ENCODE measurements at regions not wholly inside any gene's neighbourhood (a gene's known extent, or its start where the extent isn't known, plus 50 kb on each side); places are given as distances from the start of the nearest gene placed in this dataset.

- no peak overlapping the region for H3K4me3 ChIP-seq (replicated peaks; ENCODE audit: low read depth, low read length)
- no peak for DNase-seq (ENCODE audit: low read depth)
- TF ChIP-seq, protein P1, sequence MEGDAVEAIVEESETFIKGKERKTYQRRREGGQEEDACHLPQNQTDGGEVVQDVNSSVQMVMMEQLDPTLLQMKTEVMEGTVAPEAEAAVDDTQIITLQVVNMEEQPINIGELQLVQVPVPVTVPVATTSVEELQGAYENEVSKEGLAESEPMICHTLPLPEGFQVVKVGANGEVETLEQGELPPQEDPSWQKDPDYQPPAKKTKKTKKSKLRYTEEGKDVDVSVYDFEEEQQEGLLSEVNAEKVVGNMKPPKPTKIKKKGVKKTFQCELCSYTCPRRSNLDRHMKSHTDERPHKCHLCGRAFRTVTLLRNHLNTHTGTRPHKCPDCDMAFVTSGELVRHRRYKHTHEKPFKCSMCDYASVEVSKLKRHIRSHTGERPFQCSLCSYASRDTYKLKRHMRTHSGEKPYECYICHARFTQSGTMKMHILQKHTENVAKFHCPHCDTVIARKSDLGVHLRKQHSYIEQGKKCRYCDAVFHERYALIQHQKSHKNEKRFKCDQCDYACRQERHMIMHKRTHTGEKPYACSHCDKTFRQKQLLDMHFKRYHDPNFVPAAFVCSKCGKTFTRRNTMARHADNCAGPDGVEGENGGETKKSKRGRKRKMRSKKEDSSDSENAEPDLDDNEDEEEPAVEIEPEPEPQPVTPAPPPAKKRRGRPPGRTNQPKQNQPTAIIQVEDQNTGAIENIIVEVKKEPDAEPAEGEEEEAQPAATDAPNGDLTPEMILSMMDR (IDR thresholded peaks at IDR 0.05; ENCODE audit: low read length, missing control alignments) = no peak
Measured at GRCh38 chr20:22216984-22217383, 367.4 kb downstream of the FOXA2 start.

GRCh38 chr20:22214296-22214695, 370.1 kb downstream of the FOXA2 start:
- DNase-seq (ENCODE audit: low read depth) = no peak
- TF ChIP-seq, protein P1 (IDR thresholded peaks at IDR 0.05; ENCODE audit: low read length, missing control alignments) = no peak
- H3K4me3 ChIP-seq (replicated peaks; ENCODE audit: low read depth, low read length) = no peak overlapping the region

- no peak for DNase-seq (ENCODE audit: low read depth)
- no peak overlapping the region for H3K4me3 ChIP-seq (replicated peaks; ENCODE audit: low read depth, low read length)
- TF ChIP-seq, protein P1 (IDR thresholded peaks at IDR 0.05; ENCODE audit: low read length, missing control alignments) = no peak
Measured at GRCh38 chr20:22213271-22213670, 371.1 kb downstream of the FOXA2 start.

GRCh38 chr20:22207280-22207679, 377.1 kb downstream of the FOXA2 start:
- no peak for DNase-seq (ENCODE audit: low read depth)
- H3K4me3 ChIP-seq (replicated peaks; ENCODE audit: low read depth, low read length) = no peak overlapping the region
- TF ChIP-seq, protein P1 (IDR thresholded peaks at IDR 0.05; ENCODE audit: low read length, missing control alignments) = no peak

DNA sequence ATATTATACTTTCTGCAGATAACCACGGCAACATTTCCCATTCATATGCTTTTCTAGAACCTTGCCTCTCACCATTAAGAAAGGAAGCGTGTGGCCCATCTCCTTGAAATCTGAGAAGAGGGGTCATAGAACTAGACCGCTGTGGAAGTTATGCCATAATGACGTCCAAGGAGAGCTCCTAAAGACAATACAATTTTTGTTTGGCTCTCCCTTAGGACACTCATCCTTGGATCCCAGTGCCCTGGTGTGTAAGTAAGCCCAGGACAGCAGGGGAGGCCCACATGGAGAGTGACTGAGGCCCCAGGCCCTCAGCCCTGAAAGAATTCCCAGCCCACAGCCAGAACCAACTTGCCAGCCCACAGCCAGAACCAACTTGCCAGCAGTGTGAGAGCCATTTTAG, 379.6 kb downstream of the FOXA2 start:
- no peak for DNase-seq (ENCODE audit: low read depth)
- no peak overlapping the region for H3K4me3 ChIP-seq (replicated peaks; ENCODE audit: low read depth, low read length)
- TF ChIP-seq, protein P1 (IDR thresholded peaks at IDR 0.05; ENCODE audit: low read length, missing control alignments) = no peak

GRCh38 chr20:22182148-22182547, 402.2 kb downstream of the FOXA2 start:
- TF ChIP-seq, protein P1 (IDR thresholded peaks at IDR 0.05; ENCODE audit: low read length, missing control alignments) = no peak
- no peak for DNase-seq (ENCODE audit: low read depth)
- H3K4me3 ChIP-seq (replicated peaks; ENCODE audit: low read depth, low read length) = no peak overlapping the region

DNA sequence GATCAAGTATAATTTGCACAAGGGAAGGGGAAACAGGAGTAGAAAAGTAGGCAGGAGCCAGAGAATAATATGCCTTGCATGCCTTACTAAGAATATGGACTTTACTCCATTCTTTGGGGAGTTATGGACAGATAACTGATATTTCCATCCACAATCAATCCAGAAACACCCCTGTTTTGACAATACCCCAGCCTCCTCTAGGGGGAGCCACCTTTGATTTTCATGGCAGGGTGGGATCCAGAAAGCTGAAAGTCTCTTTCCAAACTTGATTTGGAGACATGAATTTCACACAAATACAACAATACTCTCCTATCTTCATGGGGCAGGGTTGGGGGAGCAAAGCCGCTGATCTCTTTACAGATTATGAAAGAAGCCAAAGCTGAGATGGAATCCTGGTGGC, 404.1 kb downstream of the FOXA2 start:
- no peak overlapping the region for H3K4me3 ChIP-seq (replicated peaks; ENCODE audit: low read depth, low read length)
- TF ChIP-seq, protein P1 (IDR thresholded peaks at IDR 0.05; ENCODE audit: low read length, missing control alignments) = no peak
- no peak for DNase-seq (ENCODE audit: low read depth)

Data from fibroblast of pulmonary artery (primary cell).